Lower lobe of right lung (tissue), 2 donors: ENCODE measurements at regions not wholly inside any gene's neighbourhood (a gene's known extent, or its start where the extent isn't known, plus 50 kb on each side); places are given as distances from the start of the nearest gene placed in this dataset.

ENCODE experiments used
- ATAC-seq, 2 donors: fragments of 200-7000 bp; cut with Tn5 transposase; one replicate each; pipeline ENCODE4 v1.9.1; 2020 to 2022; ENCODE audit warnings: mild to moderate bottlenecking in 2 of 2, moderate library complexity in 2 of 2
- DNase-seq: peaks from one replicate; pipeline ENCODE4 v3.0.0-alpha.2; 2020
- H3K27ac ChIP-seq: fragments of 200-600 bp; one replicate; pipeline ENCODE4 v1.8.0; 2022
- H3K27me3 ChIP-seq: fragments of 200-600 bp; one replicate; pipeline ENCODE4 v1.8.0; 2022; ENCODE audit warnings: low read depth
- H3K36me3 ChIP-seq: fragments of 200-600 bp; one replicate; pipeline ENCODE4 v1.8.0; 2022; ENCODE audit warnings: mild to moderate bottlenecking
- H3K4me1 ChIP-seq: fragments of 200-600 bp; one replicate; pipeline ENCODE4 v1.8.0; 2022
- H3K4me3 ChIP-seq: fragments of 200-600 bp; one replicate; pipeline ENCODE4 v1.8.0; 2022; ENCODE audit warnings: mild to moderate bottlenecking
- H3K9me3 ChIP-seq: fragments of 200-600 bp; one replicate; pipeline ENCODE4 v1.8.0; 2022
- CTCF ChIP-seq: fragments of 200-600 bp; IDR thresholded peaks from one replicate; pipeline ENCODE4 v1.8.0; 2022; ENCODE audit warnings: antibody characterized with exemption, mild to moderate bottlenecking
- intact Hi-C: fragments of 100-400 bp; cut with DNase I; formaldehyde crosslinking; loops from one replicate; pipeline ENCODE4 v1.11.0; 2022
- donor health status: DM: no; HTN: yes; CAD: no; lungs with severe emphysema.

GRCh38 chr6:95856876-95857364 is 158.9 kb upstream of the FUT9 start:
- H3K4me1 ChIP-seq = no peaks in the 10 kb centered on the region
- no peak overlapping the region for H3K27ac ChIP-seq
- ATAC-seq = no peak
- no peaks in the 10 kb centered on the region for H3K27me3 ChIP-seq
- TF ChIP-seq CTCF = no peak
- H3K9me3 ChIP-seq = no peaks in the 10 kb centered on the region
- H3K36me3 ChIP-seq = no peaks in the 10 kb centered on the region
- DNase-seq = no peak
- intact Hi-C loops = no loop called here
- no peak overlapping the region for H3K4me3 ChIP-seq

- Histone ChIP-seq H3K4me3 (no peak overlapping the region), H3K4me1 (no peaks in the 10 kb centered on the region), H3K9me3 (no peaks in the 10 kb centered on the region), H3K27ac (no peak overlapping the region), H3K27me3 (no peaks in the 10 kb centered on the region), H3K36me3 (no peaks in the 10 kb centered on the region)
- intact Hi-C loops = no loop called here
- TF ChIP-seq CTCF = no peak
- DNase-seq (no peak), ATAC-seq (no peak)
These were observed 149.9 kb upstream of the FUT9 start for GRCh38 chr6:95865857-95866256.

GRCh38 chr6:95866732-95867131 is 149.0 kb upstream of the FUT9 start:
- intact Hi-C loops = no loop called here
- Histone ChIP-seq H3K27me3 (no peaks in the 10 kb centered on the region), H3K27ac (no peak overlapping the region), H3K36me3 (no peaks in the 10 kb centered on the region), H3K4me3 (no peak overlapping the region), H3K9me3 (no peaks in the 10 kb centered on the region), H3K4me1 (no peaks in the 10 kb centered on the region)
- peak; percentile 29 for TF ChIP-seq CTCF
- DNase-seq = no peak
- ATAC-seq = no peak

- H3K36me3 ChIP-seq = no peaks in the 10 kb centered on the region
- no peaks in the 10 kb centered on the region for H3K9me3 ChIP-seq
- no peaks in the 10 kb centered on the region for H3K4me1 ChIP-seq
- no peak overlapping the region for H3K27ac ChIP-seq
- intact Hi-C loops = no loop called here
- TF ChIP-seq CTCF = no peak
- no peaks in the 10 kb centered on the region for H3K27me3 ChIP-seq
- H3K4me3 ChIP-seq = no peak overlapping the region
- ATAC-seq (no peak), DNase-seq (no peak)
These were observed 148.6 kb upstream of the FUT9 start for GRCh38 chr6:95867205-95867604.

GRCh38 chr6:95877480-95877879 is 138.3 kb upstream of the FUT9 start:
- TF ChIP-seq CTCF = no peak
- DNase-seq (no peak), ATAC-seq (no peak)
- H3K4me1 ChIP-seq = no peaks in the 10 kb centered on the region
- no peaks in the 10 kb centered on the region for H3K9me3 ChIP-seq
- no peaks in the 10 kb centered on the region for H3K27me3 ChIP-seq
- H3K36me3 ChIP-seq = no peaks in the 10 kb centered on the region
- no peak overlapping the region for H3K4me3 ChIP-seq
- intact Hi-C loops = no loop called here
- no peak overlapping the region for H3K27ac ChIP-seq

GRCh38 chr6:95879856-95880255 is 135.9 kb upstream of the FUT9 start:
- intact Hi-C loops = no loop called here
- TF ChIP-seq CTCF = no peak

More at GRCh38 chr6:95879856-95880255, 135.9 kb upstream of the FUT9 start:
- no peak overlapping the region for H3K27ac ChIP-seq
- H3K27me3 ChIP-seq = no peaks in the 10 kb centered on the region
- H3K36me3 ChIP-seq = no peaks in the 10 kb centered on the region
- H3K9me3 ChIP-seq = no peaks in the 10 kb centered on the region
- no peak overlapping the region for H3K4me3 ChIP-seq
- ATAC-seq (no peak), DNase-seq (no peak)
- H3K4me1 ChIP-seq = no peaks in the 10 kb centered on the region
